Stimulated activated CD8-positive, alpha-beta memory T cell treated with anti-CD3 and anti-CD28 coated beads, Interleukin-4, amount 100 ng/mL, for 24 hours (primary cell): ENCODE measurements at regions not wholly inside any gene's neighbourhood (a gene's known extent, or its start where the extent isn't known, plus 50 kb on each side); places are given as distances from the start of the nearest gene placed in this dataset.

Experiments used
- DNase-seq: peaks from one replicate; pipeline ENCODE4 v3.0.0-alpha.2; 2020; ENCODE audit warnings: low read depth

GRCh38 chr4:22103768-22104167, 155.2 kb upstream of the KCNIP4 start:
- no peak for DNase-seq

- no peak for DNase-seq
These were observed 151.3 kb upstream of the KCNIP4 start for GRCh38 chr4:22099896-22100295.

DNA sequence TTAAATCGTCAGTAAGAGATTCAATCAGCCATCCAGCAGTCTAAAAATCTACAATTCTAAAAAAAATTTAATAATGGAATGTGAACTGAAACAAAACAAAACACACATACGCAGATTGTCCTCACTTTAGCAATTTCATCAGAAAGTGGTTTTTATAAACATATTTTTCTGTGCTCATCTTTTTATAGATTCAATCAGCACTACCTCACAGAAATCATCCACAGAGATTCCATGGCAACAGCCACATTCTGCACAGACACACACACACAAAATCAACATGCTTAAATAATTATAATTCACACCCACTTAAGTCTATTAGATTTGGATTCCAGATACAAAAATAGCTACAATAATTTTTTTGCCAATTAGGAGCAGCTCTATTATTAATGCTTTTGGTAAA, 149.0 kb upstream of the KCNIP4 start:
- DNase-seq: no peak

DNA sequence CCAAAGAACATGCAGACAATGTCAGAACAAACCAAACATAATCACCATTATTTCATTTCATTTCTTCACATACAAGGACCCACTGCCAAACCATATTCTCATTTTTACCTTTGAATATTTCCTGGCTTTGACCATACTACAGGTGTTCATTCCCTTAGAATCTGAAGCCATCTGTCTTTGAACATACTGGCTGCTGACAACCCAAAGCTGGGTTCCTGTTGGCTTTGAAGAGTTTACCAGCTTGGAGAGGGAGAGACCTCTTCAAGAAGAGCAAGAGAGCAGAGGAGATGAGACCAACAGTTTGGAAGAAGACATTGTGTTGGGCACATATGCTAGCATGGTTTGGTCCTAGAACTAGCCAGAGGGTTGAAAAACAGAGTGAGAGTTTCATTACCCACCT, 145.6 kb upstream of the KCNIP4 start:
- no peak for DNase-seq

GRCh38 chr4:22093126-22093525, 144.6 kb upstream of the KCNIP4 start:
- no peak for DNase-seq

- DNase-seq: no peak
These were observed 143.3 kb upstream of the KCNIP4 start for GRCh38 chr4:22091906-22092305.

DNA sequence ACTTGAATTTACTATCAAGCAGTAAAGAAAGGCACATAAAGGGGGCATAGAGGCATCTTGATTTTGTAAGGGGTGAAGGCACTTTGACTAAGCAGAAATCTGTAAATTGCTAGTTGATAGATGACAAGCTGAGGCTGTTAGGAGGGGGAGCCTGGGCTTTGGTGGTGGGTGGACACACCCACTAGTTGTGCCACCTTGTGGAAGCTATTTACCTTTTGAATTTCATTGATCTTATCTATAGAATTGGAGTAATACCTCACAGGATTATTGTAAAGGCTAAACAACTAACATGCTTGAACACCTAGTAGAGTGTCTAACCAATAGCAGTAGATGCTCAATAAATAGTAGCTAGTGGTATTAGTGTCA, 142.8 kb upstream of the KCNIP4 start:
- no peak for DNase-seq

DNA sequence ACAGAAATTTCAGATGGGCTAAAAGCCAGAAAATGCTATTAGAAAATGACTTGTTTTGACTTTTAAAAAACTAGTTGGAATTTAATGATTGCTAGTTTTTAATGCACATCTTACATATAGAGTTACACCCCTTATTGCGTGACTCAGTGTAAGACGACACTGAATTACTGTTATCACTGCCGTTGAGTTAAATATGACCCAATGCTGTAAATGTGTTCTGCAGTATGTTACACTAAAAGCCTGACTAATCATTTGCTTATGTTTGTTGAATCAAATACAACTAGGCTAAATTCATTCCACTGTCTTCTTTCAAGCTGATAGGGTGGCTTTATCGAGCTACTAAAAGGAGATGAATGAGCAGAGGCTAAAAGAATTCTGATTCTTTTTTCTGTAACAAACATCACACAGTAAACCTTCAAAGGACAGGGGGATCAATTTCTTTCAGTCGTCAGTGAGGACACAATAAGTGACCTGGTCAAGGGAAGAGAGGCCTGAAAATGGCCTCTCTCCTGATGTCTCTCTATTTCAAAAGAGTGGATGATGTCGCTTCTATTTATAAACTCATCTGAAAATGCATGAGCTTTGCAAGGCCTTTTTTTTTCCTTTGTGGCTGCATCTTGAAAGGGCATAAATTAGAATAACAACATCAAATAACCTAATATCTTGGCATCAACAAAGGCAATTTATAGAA, 142.2 kb upstream of the KCNIP4 start:
- no peak for DNase-seq

- DNase-seq: no peak
These were observed 129.0 kb upstream of the KCNIP4 start for GRCh38 chr4:22077571-22077970.

GRCh38 chr4:22072726-22073125, 124.2 kb upstream of the KCNIP4 start:
- DNase-seq: no peak

GRCh38 chr4:22072240-22072639, 123.7 kb upstream of the KCNIP4 start:
- no peak for DNase-seq

GRCh38 chr4:22071749-22072148, 123.2 kb upstream of the KCNIP4 start:
- DNase-seq: no peak

GRCh38 chr4:22070256-22070655, 121.7 kb upstream of the KCNIP4 start:
- DNase-seq: no peak

- no peak for DNase-seq
These were observed 115.0 kb upstream of the KCNIP4 start for GRCh38 chr4:22063613-22064012.

DNA sequence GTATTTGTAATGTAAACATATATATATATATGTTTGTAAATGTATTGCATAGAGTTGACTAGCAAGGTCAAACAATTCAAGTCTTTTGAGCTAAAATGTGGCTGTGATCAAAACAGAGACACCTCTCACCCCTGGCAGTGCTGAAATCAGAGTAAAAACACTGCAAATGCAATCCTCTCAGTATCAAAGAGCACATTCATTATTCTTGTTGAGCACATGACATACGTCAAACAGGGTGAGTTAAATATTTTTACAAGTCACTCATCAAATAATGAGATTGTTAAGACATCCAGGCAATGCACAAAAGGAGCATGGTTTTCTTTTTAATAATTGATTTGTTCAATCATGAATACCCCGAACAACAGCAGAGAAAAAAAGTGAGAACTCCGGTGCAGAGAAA, 114.1 kb upstream of the KCNIP4 start:
- DNase-seq: no peak

- no peak for DNase-seq
These were observed 107.4 kb upstream of the KCNIP4 start for GRCh38 chr4:22055954-22056353.

DNA sequence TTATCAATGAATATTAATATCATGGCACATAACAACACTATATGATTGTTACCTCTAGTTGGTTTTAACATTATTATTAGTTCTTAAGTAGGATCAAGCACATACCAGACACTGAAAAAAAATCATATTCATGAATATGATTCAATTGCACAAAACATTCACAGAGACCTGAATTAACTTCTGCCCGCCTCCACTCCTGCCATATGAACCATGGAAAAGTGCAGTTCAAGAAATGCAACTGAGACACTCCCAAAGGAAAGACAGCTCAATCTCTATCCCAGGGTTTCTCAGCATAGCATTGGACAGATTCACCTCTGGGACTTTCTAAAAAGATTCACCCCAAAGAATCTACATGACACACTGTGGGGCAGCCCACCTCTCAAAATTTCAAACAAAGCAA, 103.5 kb upstream of the KCNIP4 start:
- DNase-seq: no peak

DNA sequence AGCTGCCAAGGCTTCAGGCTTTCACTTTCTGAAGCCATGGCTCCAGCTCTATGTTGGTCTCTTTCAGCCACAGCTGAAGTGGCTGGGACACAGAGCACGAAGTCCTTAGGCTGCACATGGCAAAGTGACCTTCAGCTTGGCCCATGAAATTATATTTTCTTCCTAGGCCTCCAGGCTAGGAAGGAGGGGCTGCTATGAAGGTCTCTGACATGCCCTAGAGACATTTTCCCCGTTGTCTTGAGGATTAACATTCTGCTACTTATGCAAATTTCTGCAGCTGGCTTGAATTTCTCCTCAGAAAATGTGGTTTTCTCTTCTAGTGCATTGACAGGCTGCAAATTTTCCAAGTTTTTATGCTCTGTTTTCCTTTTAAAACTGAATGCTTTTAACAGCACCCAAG, 99.8 kb upstream of the KCNIP4 start:
- DNase-seq: no peak

DNA sequence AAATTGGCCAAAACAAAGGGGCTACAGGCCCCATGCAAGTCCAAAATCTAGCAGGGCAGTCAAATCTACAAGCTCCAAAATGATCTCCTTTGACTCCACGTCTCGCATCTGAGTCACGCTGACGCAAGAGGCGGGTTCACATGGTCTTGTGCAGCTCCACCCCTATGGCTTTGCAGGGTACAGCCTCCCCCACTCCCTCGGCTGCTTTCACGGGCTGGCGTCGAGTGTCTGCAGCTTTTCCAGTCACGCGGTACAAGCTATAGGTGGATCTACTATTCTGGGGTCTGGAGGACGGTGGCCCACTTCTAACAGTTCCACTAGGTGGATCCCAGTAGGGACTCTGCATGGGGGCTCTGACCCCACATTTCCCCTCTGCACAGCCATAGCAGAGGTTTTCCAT, 99.2 kb upstream of the KCNIP4 start:
- DNase-seq: no peak

- no peak for DNase-seq
These were observed 96.6 kb upstream of the KCNIP4 start for GRCh38 chr4:22045051-22045630.

- DNase-seq: no peak
These were observed 82.9 kb upstream of the KCNIP4 start for GRCh38 chr4:22031423-22031822.

DNA sequence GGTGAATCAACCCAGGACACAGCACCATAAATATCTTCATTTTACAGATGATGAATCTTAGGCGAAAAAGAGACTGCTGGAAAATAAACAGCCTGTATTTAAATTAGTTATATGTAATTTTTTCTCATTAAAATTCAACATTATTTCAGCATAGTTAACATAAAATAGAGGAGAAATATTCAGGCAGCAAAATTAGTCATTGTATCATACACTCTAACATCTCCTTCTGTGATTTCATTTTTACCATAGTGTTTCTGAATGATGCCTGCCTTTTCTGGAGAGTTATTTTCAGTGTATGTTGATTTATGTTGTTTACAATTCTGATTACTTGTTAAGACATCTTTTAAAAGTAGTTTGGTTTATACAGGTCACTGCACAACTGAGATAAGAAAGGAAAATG, 82.3 kb upstream of the KCNIP4 start:
- no peak for DNase-seq

DNA sequence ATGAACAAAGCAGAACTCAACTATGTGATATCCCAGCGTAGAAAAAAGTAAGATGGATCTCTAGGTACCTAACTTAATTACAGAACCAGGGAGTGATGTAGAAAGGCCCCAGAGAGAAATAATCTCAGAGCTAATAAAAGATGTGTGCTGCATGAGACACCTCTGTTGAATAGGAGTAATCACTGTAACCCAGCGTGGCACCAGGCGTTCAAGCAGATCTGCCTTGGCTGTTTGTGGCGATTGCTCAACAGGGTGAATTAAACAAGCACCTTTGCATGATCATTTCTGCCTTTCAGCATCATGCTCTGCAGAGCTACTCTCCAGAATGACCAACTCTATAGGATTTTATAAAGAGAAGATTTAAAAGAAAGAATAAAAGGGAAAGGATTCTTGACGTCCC, 81.7 kb upstream of the KCNIP4 start:
- DNase-seq: no peak

GRCh38 chr4:22029803-22030202, 81.2 kb upstream of the KCNIP4 start:
- DNase-seq: no peak
